ENCODE measurements at regions not wholly inside any gene's neighbourhood (a gene's known extent, or its start where the extent isn't known, plus 50 kb on each side); places are given as distances from the start of the nearest gene placed in this dataset.
"Not testable (repeated sequence)": the region's sequence is repeated elsewhere in the genome, so short reads cannot be mapped to it uniquely, and the experiment has no call there.

- Histone ChIP-seq H2AFZ (ENCODE audit: low read length) (no peak overlapping the region), H3K4me1 (ENCODE audit: control insufficient read depth, extremely low read depth, insufficient read depth, low read length) (no peaks in the 10 kb centered on the region), H3K79me2 (ENCODE audit: control insufficient read depth, insufficient read depth, low read length) (no peaks in the 10 kb centered on the region), H3K27ac (ENCODE audit: insufficient read depth, low read length) (no peak overlapping the region), H3K36me3 (ENCODE audit: control insufficient read depth, insufficient read depth, low read length) (no peaks in the 10 kb centered on the region), H3K27me3 (ENCODE audit: control insufficient read depth, insufficient read depth, low read length) (no peaks in the 10 kb centered on the region), H3K9me3 (ENCODE audit: control insufficient read depth, insufficient read depth, low read depth, low read length) (no peaks in the 10 kb centered on the region), H3K4me2 (ENCODE audit: extremely low read depth, insufficient read depth, low read length) (no peak overlapping the region), H3K4me3 (replicated peaks in 1 of 4; ENCODE audit: control extremely low read depth in 1 of 4, insufficient read depth in 1 of 4, low read depth in 3 of 4, low read length in 4 of 4) (no peak overlapping the region), H3K9ac (ENCODE audit: insufficient read depth, low read length) (no peak overlapping the region), H4K20me1 (ENCODE audit: control insufficient read depth, extremely low read depth, insufficient read depth, low read length) (no peaks in the 10 kb centered on the region)
- no peak for TF ChIP-seq EZH2 (IDR thresholded peaks at IDR 0.05; ENCODE audit: low read length, missing control alignments)
- TF ChIP-seq, protein P1, sequence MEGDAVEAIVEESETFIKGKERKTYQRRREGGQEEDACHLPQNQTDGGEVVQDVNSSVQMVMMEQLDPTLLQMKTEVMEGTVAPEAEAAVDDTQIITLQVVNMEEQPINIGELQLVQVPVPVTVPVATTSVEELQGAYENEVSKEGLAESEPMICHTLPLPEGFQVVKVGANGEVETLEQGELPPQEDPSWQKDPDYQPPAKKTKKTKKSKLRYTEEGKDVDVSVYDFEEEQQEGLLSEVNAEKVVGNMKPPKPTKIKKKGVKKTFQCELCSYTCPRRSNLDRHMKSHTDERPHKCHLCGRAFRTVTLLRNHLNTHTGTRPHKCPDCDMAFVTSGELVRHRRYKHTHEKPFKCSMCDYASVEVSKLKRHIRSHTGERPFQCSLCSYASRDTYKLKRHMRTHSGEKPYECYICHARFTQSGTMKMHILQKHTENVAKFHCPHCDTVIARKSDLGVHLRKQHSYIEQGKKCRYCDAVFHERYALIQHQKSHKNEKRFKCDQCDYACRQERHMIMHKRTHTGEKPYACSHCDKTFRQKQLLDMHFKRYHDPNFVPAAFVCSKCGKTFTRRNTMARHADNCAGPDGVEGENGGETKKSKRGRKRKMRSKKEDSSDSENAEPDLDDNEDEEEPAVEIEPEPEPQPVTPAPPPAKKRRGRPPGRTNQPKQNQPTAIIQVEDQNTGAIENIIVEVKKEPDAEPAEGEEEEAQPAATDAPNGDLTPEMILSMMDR (conservative IDR thresholded peaks at IDR 0.05 in 1 of 2, IDR thresholded peaks at IDR 0.05 in 1 of 2; ENCODE audit: low read depth in 1 of 2, low read length in 2 of 2): no peak
- no peak for DNase-seq (ENCODE audit: low read depth in 2 of 2)
Measured at GRCh38 chr14:105774001-105774400, 247.6 kb downstream of the TMEM121 start.

DNA sequence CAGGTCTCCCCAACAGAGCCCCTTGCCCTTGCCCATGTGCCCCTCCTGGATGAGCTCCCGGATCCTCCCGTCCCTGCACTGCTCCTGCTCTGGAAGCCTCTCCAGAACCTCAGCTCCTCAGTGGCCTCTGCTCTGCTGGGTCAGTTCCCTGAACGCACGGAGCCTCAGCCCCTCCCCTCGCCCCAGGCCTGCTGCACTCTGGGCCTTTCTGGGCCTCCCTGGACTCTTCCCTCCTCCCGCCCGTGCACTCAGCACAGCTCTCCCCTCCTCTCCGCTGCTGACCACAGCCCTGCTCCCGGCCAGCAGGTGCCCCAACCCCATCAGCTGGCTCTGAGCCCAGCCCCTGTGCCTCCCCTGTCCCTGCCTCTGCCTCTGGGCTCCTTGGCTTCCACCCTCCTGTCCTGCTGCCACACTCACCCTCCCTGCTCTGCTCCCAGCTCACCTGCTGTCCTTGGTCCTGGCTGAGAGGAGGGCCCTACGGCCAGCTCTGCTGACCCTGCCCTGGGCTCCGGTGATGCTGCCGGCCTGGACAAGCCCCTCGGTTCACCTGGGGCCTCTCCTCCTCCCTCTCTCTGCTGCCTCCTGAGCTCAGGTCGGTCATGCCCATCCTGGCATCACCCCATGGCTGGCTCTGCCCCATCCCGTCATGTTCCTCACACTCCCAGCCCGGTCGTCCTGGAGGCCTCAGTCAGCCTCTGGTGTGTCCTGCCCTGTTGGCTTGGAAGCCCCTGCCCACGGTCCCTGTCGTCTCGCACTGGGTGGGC lies 248.4 kb downstream of the TMEM121 start:
- H3K4me3 ChIP-seq (replicated peaks in 1 of 4; ENCODE audit: control extremely low read depth in 1 of 4, insufficient read depth in 1 of 4, low read depth in 3 of 4, low read length in 4 of 4); H3K27me3 ChIP-seq (ENCODE audit: control insufficient read depth, insufficient read depth, low read length); DNase-seq (ENCODE audit: low read depth in 2 of 2); H3K4me2 ChIP-seq (ENCODE audit: extremely low read depth, insufficient read depth, low read length); H3K36me3 ChIP-seq (ENCODE audit: control insufficient read depth, insufficient read depth, low read length); H2AFZ ChIP-seq (ENCODE audit: low read length); H3K79me2 ChIP-seq (ENCODE audit: control insufficient read depth, insufficient read depth, low read length); H4K20me1 ChIP-seq (ENCODE audit: control insufficient read depth, extremely low read depth, insufficient read depth, low read length); H3K4me1 ChIP-seq (ENCODE audit: control insufficient read depth, extremely low read depth, insufficient read depth, low read length); H3K27ac ChIP-seq (ENCODE audit: insufficient read depth, low read length); H3K9ac ChIP-seq (ENCODE audit: insufficient read depth, low read length); H3K9me3 ChIP-seq (ENCODE audit: control insufficient read depth, insufficient read depth, low read depth, low read length): not testable (repeated sequence)

DNA sequence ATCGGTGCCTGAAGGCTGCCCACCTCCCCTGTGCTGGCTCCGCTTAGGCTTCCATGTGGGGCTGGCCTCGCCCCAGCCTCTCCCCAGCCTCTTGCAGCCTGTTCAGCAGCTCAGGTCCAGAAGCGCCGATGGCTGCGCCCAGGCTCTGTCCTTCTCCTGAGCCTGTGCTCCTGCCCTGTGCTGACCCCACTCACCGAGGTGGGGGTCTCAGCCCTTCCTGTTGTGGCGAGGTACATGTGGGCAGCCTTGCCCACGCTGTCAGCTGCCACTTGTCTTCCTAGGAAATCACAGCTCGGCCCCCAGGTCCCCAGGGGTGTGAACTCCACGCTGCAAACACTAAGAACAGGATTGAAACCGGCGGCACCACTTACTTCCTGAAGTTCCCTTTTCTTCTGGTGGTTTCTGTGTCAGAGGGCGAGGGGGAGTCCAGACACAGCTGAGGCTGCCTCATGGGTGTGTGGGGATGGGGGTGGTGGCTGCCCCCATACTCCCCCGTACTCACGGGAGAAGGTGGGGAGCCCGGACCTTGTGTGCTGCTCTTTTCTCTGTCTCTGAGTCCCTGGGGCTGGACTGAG lies 249.1 kb downstream of the TMEM121 start:
- not testable (repeated sequence) for H3K79me2 ChIP-seq (ENCODE audit: control insufficient read depth, insufficient read depth, low read length); H3K4me1 ChIP-seq (ENCODE audit: control insufficient read depth, extremely low read depth, insufficient read depth, low read length); H3K36me3 ChIP-seq (ENCODE audit: control insufficient read depth, insufficient read depth, low read length); H3K9me3 ChIP-seq (ENCODE audit: control insufficient read depth, insufficient read depth, low read depth, low read length); DNase-seq (ENCODE audit: low read depth in 2 of 2); H3K27me3 ChIP-seq (ENCODE audit: control insufficient read depth, insufficient read depth, low read length); H3K4me2 ChIP-seq (ENCODE audit: extremely low read depth, insufficient read depth, low read length); H4K20me1 ChIP-seq (ENCODE audit: control insufficient read depth, extremely low read depth, insufficient read depth, low read length); H3K9ac ChIP-seq (ENCODE audit: insufficient read depth, low read length); H2AFZ ChIP-seq (ENCODE audit: low read length); H3K4me3 ChIP-seq (replicated peaks in 1 of 4; ENCODE audit: control extremely low read depth in 1 of 4, insufficient read depth in 1 of 4, low read depth in 3 of 4, low read length in 4 of 4); H3K27ac ChIP-seq (ENCODE audit: insufficient read depth, low read length)

GRCh38 chr14:105776112-105776511 lies 249.7 kb downstream of the TMEM121 start:
- H3K4me3 ChIP-seq (replicated peaks in 1 of 4; ENCODE audit: control extremely low read depth in 1 of 4, insufficient read depth in 1 of 4, low read depth in 3 of 4, low read length in 4 of 4); H3K9ac ChIP-seq (ENCODE audit: insufficient read depth, low read length); H3K79me2 ChIP-seq (ENCODE audit: control insufficient read depth, insufficient read depth, low read length); H3K4me2 ChIP-seq (ENCODE audit: extremely low read depth, insufficient read depth, low read length); H3K9me3 ChIP-seq (ENCODE audit: control insufficient read depth, insufficient read depth, low read depth, low read length); H3K27ac ChIP-seq (ENCODE audit: insufficient read depth, low read length); H3K4me1 ChIP-seq (ENCODE audit: control insufficient read depth, extremely low read depth, insufficient read depth, low read length); H3K27me3 ChIP-seq (ENCODE audit: control insufficient read depth, insufficient read depth, low read length); H3K36me3 ChIP-seq (ENCODE audit: control insufficient read depth, insufficient read depth, low read length); H2AFZ ChIP-seq (ENCODE audit: low read length); H4K20me1 ChIP-seq (ENCODE audit: control insufficient read depth, extremely low read depth, insufficient read depth, low read length); DNase-seq (ENCODE audit: low read depth in 2 of 2): not testable (repeated sequence)
